Vagina (tissue), 2 donors: ENCODE measurements at regions not wholly inside any gene's neighbourhood (a gene's known extent, or its start where the extent isn't known, plus 50 kb on each side); places are given as distances from the start of the nearest gene placed in this dataset.
A peak's percentile ranks its signal among the peaks of the same experiment; 100 is the strongest.

Source experiments
- POLR2A ChIP-seq, 2 donors: fragments of 450-650 bp; IDR thresholded peaks; one replicate each; pipeline ENCODE4 v1.6.1; 2017; ENCODE audit warnings: antibody characterized with exemption in 2 of 2, mild to moderate bottlenecking in 2 of 2, moderate library complexity in 2 of 2
- POLR2AphosphoS5 ChIP-seq, 2 donors: sonication (generic); formaldehyde crosslinking; IDR thresholded peaks; one replicate each; pipeline ENCODE4 v1.9.0; 2017; ENCODE audit warnings: antibody characterized with exemption in 2 of 2, mild to moderate bottlenecking in 2 of 2, low read depth in 1 of 2; ENCODE audit not compliant: insufficient read depth in 1 of 2
- TF ChIP-seq, protein P1 (sequence below), 3 experiments: fragments of 450-650 bp in 2 of 3; fragments of 200-600 bp in 1 of 3; sonication (generic) in 1 of 3; IDR thresholded peaks; one replicate each; pipeline ENCODE4 v1.5.1; 2017 to 2019; ENCODE audit warnings: antibody characterized with exemption in 3 of 3, mild to moderate bottlenecking in 2 of 3, moderate library complexity in 2 of 3

DNA sequence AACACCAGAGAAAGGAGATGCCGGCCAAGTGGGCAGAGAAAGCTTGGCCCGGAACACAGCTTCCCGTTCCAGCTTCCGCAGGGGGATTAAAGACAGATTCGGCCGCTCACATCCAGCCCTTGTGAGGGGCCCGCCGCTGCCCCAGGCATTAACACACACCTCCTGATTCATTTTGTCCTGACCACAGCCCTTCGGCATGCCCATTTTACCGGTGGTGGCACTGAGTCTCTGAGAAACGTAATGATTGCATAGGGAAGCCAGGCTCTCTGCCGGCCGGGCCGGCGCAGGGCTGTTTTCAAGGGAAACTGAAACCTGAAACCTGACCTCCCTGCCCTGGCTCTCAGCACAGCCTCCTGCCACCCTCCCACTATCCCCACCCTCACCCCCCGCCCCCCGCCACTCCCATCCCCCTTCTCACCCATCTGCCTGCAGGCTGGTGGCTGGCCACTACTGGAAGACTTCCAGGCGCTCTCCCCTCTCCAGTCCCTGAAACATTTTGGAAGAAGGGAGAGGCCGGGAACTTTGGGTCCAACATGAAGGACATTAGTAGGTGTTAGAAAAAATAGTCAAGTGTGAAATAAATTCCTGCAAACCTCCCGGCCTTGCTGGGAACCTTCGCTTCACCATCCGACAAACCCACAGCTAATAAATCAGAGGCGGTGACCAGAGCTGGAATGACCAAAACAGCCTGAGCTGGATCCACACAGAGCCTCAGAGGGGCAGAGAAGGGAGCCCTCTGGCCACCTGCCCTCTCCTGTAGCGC lies 83.5 kb upstream of the CUX1 start:
- TF ChIP-seq, protein P1, sequence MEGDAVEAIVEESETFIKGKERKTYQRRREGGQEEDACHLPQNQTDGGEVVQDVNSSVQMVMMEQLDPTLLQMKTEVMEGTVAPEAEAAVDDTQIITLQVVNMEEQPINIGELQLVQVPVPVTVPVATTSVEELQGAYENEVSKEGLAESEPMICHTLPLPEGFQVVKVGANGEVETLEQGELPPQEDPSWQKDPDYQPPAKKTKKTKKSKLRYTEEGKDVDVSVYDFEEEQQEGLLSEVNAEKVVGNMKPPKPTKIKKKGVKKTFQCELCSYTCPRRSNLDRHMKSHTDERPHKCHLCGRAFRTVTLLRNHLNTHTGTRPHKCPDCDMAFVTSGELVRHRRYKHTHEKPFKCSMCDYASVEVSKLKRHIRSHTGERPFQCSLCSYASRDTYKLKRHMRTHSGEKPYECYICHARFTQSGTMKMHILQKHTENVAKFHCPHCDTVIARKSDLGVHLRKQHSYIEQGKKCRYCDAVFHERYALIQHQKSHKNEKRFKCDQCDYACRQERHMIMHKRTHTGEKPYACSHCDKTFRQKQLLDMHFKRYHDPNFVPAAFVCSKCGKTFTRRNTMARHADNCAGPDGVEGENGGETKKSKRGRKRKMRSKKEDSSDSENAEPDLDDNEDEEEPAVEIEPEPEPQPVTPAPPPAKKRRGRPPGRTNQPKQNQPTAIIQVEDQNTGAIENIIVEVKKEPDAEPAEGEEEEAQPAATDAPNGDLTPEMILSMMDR (IDR thresholded peaks at IDR 0.05) = no peak
- TF ChIP-seq POLR2AphosphoS5 (IDR thresholded peaks at IDR 0.05; ENCODE audit: insufficient read depth in 1 of 2, low read depth in 1 of 2) = peak in 1 of 2 donors; percentile 21
- no peak for TF ChIP-seq POLR2A (IDR thresholded peaks at IDR 0.05)
